IMR-90 (cell line): ENCODE measurements at regions not wholly inside any gene's neighbourhood (a gene's known extent, or its start where the extent isn't known, plus 50 kb on each side); places are given as distances from the start of the nearest gene placed in this dataset.

Experiments used
- ATAC-seq: fragments of 200-7000 bp; cut with Tn5 transposase; 2 replicates; pipeline ENCODE4 v1.9.1; 2020; ENCODE audit warnings: low read depth, mild to moderate bottlenecking, moderate library complexity
- BruUV-seq: library from RNA; stranded (reverse); fragments of 400-500 nt; replicated peaks from 2 replicates; lab custom pipeline; 2021; lab: Mats Ljungman, UMichigan
- CTCF ChIA-PET: fragments of 300-600 bp; formaldehyde crosslinking; extraction: SDS; loops from one replicate; lab custom pipeline; 2021; ENCODE audit warnings: antibody characterized with exemption; lab: Yijun Ruan, JAX
- POLR2A ChIA-PET: fragments of 300-600 bp; sonication (Branson Sonifier 250); formaldehyde crosslinking; loops from one replicate; lab custom pipeline; 2022; ENCODE audit warnings: antibody characterized with exemption; ENCODE audit not compliant: unreplicated experiment; lab: Charles Lee
- DNase-seq: peaks from one replicate; pipeline ENCODE4 v3.0.0; 2013
- H2AFZ ChIP-seq: replicated peaks from 2 replicates; pipeline ENCODE3; 2013; ENCODE audit warnings: low read length, mild to moderate bottlenecking; ENCODE audit not compliant: poor library complexity
- H2AK5ac ChIP-seq: 2 replicates; pipeline ENCODE4 v1.6.1; 2013; ENCODE audit warnings: low read depth, low read length, inconsistent platforms
- H2AK9ac ChIP-seq: replicated peaks from 2 replicates; pipeline ENCODE3; 2013; ENCODE audit warnings: mild to moderate bottlenecking, low read depth, low read length, moderate library complexity; ENCODE audit not compliant: poor library complexity
- H2BK120ac ChIP-seq: 2 replicates; pipeline ENCODE4 v1.6.1; 2013; ENCODE audit warnings: low read depth, low read length, inconsistent platforms
- H2BK15ac ChIP-seq: 3 replicates; pipeline ENCODE4 v1.6.1; 2013; ENCODE audit warnings: low read depth, low read length, inconsistent platforms
- H2BK20ac ChIP-seq: 2 replicates; pipeline ENCODE4 v1.6.1; 2013; ENCODE audit warnings: low read depth, mild to moderate bottlenecking, inconsistent platforms, low read length, moderate library complexity
- H2BK5ac ChIP-seq: 2 replicates; pipeline ENCODE4 v1.6.1; 2013; ENCODE audit warnings: mild to moderate bottlenecking, low read depth, low read length, inconsistent platforms; ENCODE audit not compliant: poor library complexity, severe bottlenecking
- H3K14ac ChIP-seq: replicated peaks from 2 replicates; pipeline ENCODE4 v1.6.1; 2013; ENCODE audit warnings: low read depth, low read length, inconsistent platforms
- H3K18ac ChIP-seq: 2 replicates; pipeline ENCODE4 v1.6.1; 2013; ENCODE audit warnings: low read depth, low read length, control low read depth
- H3K23ac ChIP-seq: 2 replicates; pipeline ENCODE4 v1.6.1; 2013; ENCODE audit warnings: low read depth, low read length, inconsistent platforms
- H3K27ac ChIP-seq: 2 replicates; pipeline ENCODE4 v1.5.1; 2013; ENCODE audit warnings: mild to moderate bottlenecking, control low read depth, low read length; ENCODE audit not compliant: insufficient read depth
- H3K27me3 ChIP-seq: 2 replicates; pipeline ENCODE4 v1.6.1; 2013; ENCODE audit warnings: low read length; ENCODE audit not compliant: control insufficient read depth, insufficient read depth
- H3K36me3 ChIP-seq: 2 replicates; pipeline ENCODE4 v1.6.1; 2013; ENCODE audit warnings: low read length, mixed read lengths; ENCODE audit not compliant: control insufficient read depth, insufficient read depth
- H3K4ac ChIP-seq: 2 replicates; pipeline ENCODE4 v1.6.1; 2013; ENCODE audit warnings: low read depth, low read length, inconsistent platforms
- H3K4me1 ChIP-seq: 2 replicates; pipeline ENCODE4 v1.6.1; 2013; ENCODE audit warnings: low read length, mixed read lengths; ENCODE audit not compliant: control insufficient read depth, insufficient read depth
- H3K4me2 ChIP-seq: 2 replicates; pipeline ENCODE4 v1.6.1; 2013; ENCODE audit warnings: low read depth, mild to moderate bottlenecking, control low read depth, low read length, moderate library complexity
- H3K4me3 ChIP-seq: 2 replicates; pipeline ENCODE4 v1.5.1; 2013; ENCODE audit warnings: low read depth, mild to moderate bottlenecking, control low read depth, low read length, moderate library complexity; ENCODE audit not compliant: insufficient read depth
- H3K56ac ChIP-seq: 2 replicates; pipeline ENCODE4 v1.6.1; 2013; ENCODE audit warnings: low read length, inconsistent platforms; ENCODE audit not compliant: insufficient read depth; ENCODE audit errors: extremely low read depth
- H3K79me1 ChIP-seq, 2 experiments: 2 replicates each; pipeline ENCODE4 v1.6.1; 2013; ENCODE audit warnings: low read length in 2 of 2, inconsistent platforms in 1 of 2, low read depth in 1 of 2
- H3K9ac ChIP-seq: 2 replicates; pipeline ENCODE4 v1.6.1; 2013; ENCODE audit warnings: low read depth, low read length, control low read depth
- H3K9me1 ChIP-seq: 2 replicates; pipeline ENCODE4 v1.6.1; 2013; ENCODE audit warnings: low read length, inconsistent platforms; ENCODE audit not compliant: insufficient read depth
- H3K9me3 ChIP-seq: 2 replicates; pipeline ENCODE4 v1.6.1; 2013; ENCODE audit warnings: low read length; ENCODE audit not compliant: control insufficient read depth, insufficient read depth
- H4K20me1 ChIP-seq: 2 replicates; pipeline ENCODE4 v1.6.1; 2013; ENCODE audit warnings: low read length, inconsistent platforms; ENCODE audit not compliant: insufficient read depth
- H4K5ac ChIP-seq: 2 replicates; pipeline ENCODE4 v1.6.1; 2013; ENCODE audit warnings: mild to moderate bottlenecking, low read depth, low read length, control low read depth
- H4K8ac ChIP-seq, 2 experiments: 2 replicates each; pipeline ENCODE4 v1.6.1; 2013; ENCODE audit warnings: low read depth in 2 of 2, low read length in 2 of 2, control low read depth in 1 of 2, inconsistent platforms in 1 of 2
- H4K91ac ChIP-seq: 2 replicates; pipeline ENCODE4 v1.6.1; 2013; ENCODE audit warnings: low read depth, low read length, inconsistent platforms; ENCODE audit not compliant: insufficient read depth
- BHLHE40 ChIP-seq: fragments of 150-350 bp; IDR thresholded peaks from 2 replicates; pipeline ENCODE4 v1.6.1; 2016; ENCODE audit warnings: mild to moderate bottlenecking, low read depth, low read length
- CEBPB ChIP-seq: IDR thresholded peaks from 2 replicates; pipeline ENCODE4 v1.6.1; 2012; ENCODE audit warnings: low read depth, low read length, improper control_type of control experiment
- CHD1 ChIP-seq: IDR thresholded peaks from 2 replicates; pipeline ENCODE4 v1.6.1; 2012; ENCODE audit warnings: low read depth, low read length, improper control_type of control experiment
- FOS ChIP-seq: fragments of 150-350 bp; IDR thresholded peaks from 2 replicates; pipeline ENCODE4 v1.6.1; 2016; ENCODE audit warnings: low read depth, low read length
- MAFK ChIP-seq: IDR thresholded peaks from 2 replicates; pipeline ENCODE4 v1.6.1; 2012; ENCODE audit warnings: low read depth, low read length, improper control_type of control experiment
- MAZ ChIP-seq: IDR thresholded peaks from 2 replicates; pipeline ENCODE4 v1.6.1; 2012; ENCODE audit warnings: low read depth, mild to moderate bottlenecking, low read length, improper control_type of control experiment, moderate library complexity, borderline replicate concordance
- MXI1 ChIP-seq: IDR thresholded peaks from 2 replicates; pipeline ENCODE4 v1.6.1; 2012; ENCODE audit warnings: low read depth, mild to moderate bottlenecking, low read length, moderate library complexity, borderline replicate concordance
- NFE2L2 ChIP-seq: fragments of 150-350 bp; IDR thresholded peaks from 2 replicates; pipeline ENCODE4 v1.6.1; 2016; ENCODE audit warnings: low read depth, mild to moderate bottlenecking, low read length
- POLR2A ChIP-seq: IDR thresholded peaks from 2 replicates; pipeline ENCODE4 v1.6.1; 2012; ENCODE audit warnings: mild to moderate bottlenecking, low read depth, low read length
- RAD21 ChIP-seq: IDR thresholded peaks from 2 replicates; pipeline ENCODE4 v1.6.1; 2012; ENCODE audit warnings: low read length, improper control_type of control experiment
- RCOR1 ChIP-seq: IDR thresholded peaks from 2 replicates; pipeline ENCODE4 v1.6.1; 2012; ENCODE audit warnings: mild to moderate bottlenecking, low read length, improper control_type of control experiment; ENCODE audit not compliant: insufficient replicate concordance
- RFX5 ChIP-seq: IDR thresholded peaks from 2 replicates; pipeline ENCODE4 v1.8.0; 2012; ENCODE audit warnings: low read depth, mild to moderate bottlenecking, low read length, moderate library complexity
- SMC3 ChIP-seq: fragments of 150-350 bp; IDR thresholded peaks from 2 replicates; pipeline ENCODE4 v1.6.1; 2016; ENCODE audit warnings: low read depth, mild to moderate bottlenecking, antibody characterized with exemption, low read length, moderate library complexity
- WGBS, 2 experiments: methylation state at CpG; one replicate each; pipeline versions ENCODE4 v1.1.5 to v1.1.7; 2013; ENCODE audit warnings: missing lambda C conversion rate in 2 of 2; ENCODE audit not compliant: insufficient read length in 1 of 2; ENCODE audit errors: extremely low coverage in 2 of 2; 5-methylcytosine and 5-hydroxymethylcytosine counted together
- dilution Hi-C: fragments of 300-500 bp; cut with HindIII; formaldehyde crosslinking; loops from one replicate; pipeline ENCODE4 v1.14.3; 2018; ENCODE audit warnings: low sequenced_read_pairs; ENCODE audit not compliant: unreplicated experiment
- in situ Hi-C: fragments of 300-500 bp; cut with MboI; formaldehyde crosslinking; loops from 3 replicates; pipeline ENCODE4 v1.14.3; 2019; ENCODE audit warnings: low sequenced_read_pairs, inconsistent platforms, mixed read lengths
- intact Hi-C: fragments of 100-400 bp; cut with micrococcal nuclease; formaldehyde crosslinking; loops from 2 replicates; pipeline ENCODE4 v1.10.0; 2022
- TF ChIP-seq, protein P1 (sequence below): fragments of 150-350 bp; IDR thresholded peaks from 2 replicates; pipeline ENCODE4 v1.6.1; 2017; ENCODE audit warnings: mild to moderate bottlenecking, antibody characterized with exemption, low read length, low read depth
- TF ChIP-seq, protein P2 (sequence below): conservative IDR thresholded peaks from 2 replicates; pipeline ENCODE4 v1.5.1; 2012; ENCODE audit warnings: mild to moderate bottlenecking, low read depth, low read length, improper control_type of control experiment
- TF ChIP-seq, protein P3 (sequence below): fragments of 150-350 bp; IDR thresholded peaks from 2 replicates; pipeline ENCODE4 v1.6.1; 2016; ENCODE audit warnings: low read depth, mild to moderate bottlenecking, low read length, moderate library complexity, borderline replicate concordance

DNA sequence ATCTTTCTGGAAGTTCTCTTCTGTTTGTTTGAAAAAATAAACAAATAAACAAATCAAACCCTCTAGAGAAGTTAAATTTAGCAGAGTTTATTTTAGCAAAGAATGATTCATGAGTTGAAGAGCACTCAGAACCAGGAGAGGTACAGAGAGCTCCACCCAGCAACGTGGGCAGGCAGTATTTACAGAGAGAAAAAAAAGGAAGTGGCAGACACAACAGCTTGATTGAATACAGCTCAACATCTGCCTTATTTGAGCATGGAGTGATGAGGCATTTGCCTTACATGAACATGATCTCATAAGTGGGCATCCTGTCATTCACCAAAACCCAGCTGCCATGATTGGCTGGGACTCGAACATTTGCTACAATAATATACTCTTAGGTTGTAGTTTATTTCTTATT lies 381.6 kb upstream of the ADAMTS16 start:
- Histone ChIP-seq H3K56ac (no peak overlapping the region), H2BK120ac (no peak overlapping the region), H2BK5ac (no peak overlapping the region), H2AFZ (no peak overlapping the region), H3K36me3 (no peaks in the 10 kb centered on the region), H3K4me3 (no peak overlapping the region), H3K4me2 (no peak overlapping the region), H2AK9ac (no peak overlapping the region), H4K91ac (no peak overlapping the region), H3K79me1 (no peaks in the 10 kb centered on the region), H3K4ac (no peak overlapping the region), H3K14ac (no peak overlapping the region), H3K9me1 (no peaks in the 10 kb centered on the region), H2AK5ac (no peak overlapping the region), H4K20me1 (no peaks in the 10 kb centered on the region), H3K4me1 (no peaks in the 10 kb centered on the region), H3K9me3 (peaks cover 2% of the 10 kb centered on the region; the same call in 1 of the 2 replicates), H4K8ac (no peak overlapping the region), H4K5ac (no peak overlapping the region), H2BK20ac (no peak overlapping the region), H3K23ac (no peak overlapping the region), H2BK15ac (no peak overlapping the region), H3K27me3 (no peaks in the 10 kb centered on the region), H3K18ac (no peak overlapping the region), H3K9ac (no peak overlapping the region), H3K27ac (no peak overlapping the region)
- POLR2A ChIA-PET: no interaction called here
- dilution Hi-C loops (no loop called here), in situ Hi-C loops (no loop called here), intact Hi-C loops (no loop called here)
- CTCF ChIA-PET: no interaction called here
- whole genome bisulfite sequencing, 2 experiments: no CpG with 5 or more reads among the region's 2 CpGs
- ATAC-seq: no peak
- no TSS peak for BruUV-seq
- no peak for DNase-seq
- TF ChIP-seq FOS: no peak
- no peak for TF ChIP-seq RCOR1
- no peak for TF ChIP-seq MXI1
- no peak for TF ChIP-seq BHLHE40
- no peak for TF ChIP-seq CHD1
- TF ChIP-seq NFE2L2: no peak
- TF ChIP-seq MAZ: no peak
- no peak for TF ChIP-seq RAD21
- TF ChIP-seq, protein P1, sequence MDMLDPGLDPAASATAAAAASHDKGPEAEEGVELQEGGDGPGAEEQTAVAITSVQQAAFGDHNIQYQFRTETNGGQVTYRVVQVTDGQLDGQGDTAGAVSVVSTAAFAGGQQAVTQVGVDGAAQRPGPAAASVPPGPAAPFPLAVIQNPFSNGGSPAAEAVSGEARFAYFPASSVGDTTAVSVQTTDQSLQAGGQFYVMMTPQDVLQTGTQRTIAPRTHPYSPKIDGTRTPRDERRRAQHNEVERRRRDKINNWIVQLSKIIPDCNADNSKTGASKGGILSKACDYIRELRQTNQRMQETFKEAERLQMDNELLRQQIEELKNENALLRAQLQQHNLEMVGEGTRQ: no peak
- TF ChIP-seq SMC3: no peak
- no peak for TF ChIP-seq MAFK
- TF ChIP-seq RFX5: no peak
- TF ChIP-seq, protein P2, sequence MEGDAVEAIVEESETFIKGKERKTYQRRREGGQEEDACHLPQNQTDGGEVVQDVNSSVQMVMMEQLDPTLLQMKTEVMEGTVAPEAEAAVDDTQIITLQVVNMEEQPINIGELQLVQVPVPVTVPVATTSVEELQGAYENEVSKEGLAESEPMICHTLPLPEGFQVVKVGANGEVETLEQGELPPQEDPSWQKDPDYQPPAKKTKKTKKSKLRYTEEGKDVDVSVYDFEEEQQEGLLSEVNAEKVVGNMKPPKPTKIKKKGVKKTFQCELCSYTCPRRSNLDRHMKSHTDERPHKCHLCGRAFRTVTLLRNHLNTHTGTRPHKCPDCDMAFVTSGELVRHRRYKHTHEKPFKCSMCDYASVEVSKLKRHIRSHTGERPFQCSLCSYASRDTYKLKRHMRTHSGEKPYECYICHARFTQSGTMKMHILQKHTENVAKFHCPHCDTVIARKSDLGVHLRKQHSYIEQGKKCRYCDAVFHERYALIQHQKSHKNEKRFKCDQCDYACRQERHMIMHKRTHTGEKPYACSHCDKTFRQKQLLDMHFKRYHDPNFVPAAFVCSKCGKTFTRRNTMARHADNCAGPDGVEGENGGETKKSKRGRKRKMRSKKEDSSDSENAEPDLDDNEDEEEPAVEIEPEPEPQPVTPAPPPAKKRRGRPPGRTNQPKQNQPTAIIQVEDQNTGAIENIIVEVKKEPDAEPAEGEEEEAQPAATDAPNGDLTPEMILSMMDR: no peak
- TF ChIP-seq, protein P3, sequence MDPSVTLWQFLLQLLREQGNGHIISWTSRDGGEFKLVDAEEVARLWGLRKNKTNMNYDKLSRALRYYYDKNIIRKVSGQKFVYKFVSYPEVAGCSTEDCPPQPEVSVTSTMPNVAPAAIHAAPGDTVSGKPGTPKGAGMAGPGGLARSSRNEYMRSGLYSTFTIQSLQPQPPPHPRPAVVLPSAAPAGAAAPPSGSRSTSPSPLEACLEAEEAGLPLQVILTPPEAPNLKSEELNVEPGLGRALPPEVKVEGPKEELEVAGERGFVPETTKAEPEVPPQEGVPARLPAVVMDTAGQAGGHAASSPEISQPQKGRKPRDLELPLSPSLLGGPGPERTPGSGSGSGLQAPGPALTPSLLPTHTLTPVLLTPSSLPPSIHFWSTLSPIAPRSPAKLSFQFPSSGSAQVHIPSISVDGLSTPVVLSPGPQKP: no peak
- no peak for TF ChIP-seq CEBPB
- no peak for TF ChIP-seq POLR2A
